CD14-positive monocyte (primary cell): ENCODE measurements at regions not wholly inside any gene's neighbourhood (a gene's known extent, or its start where the extent isn't known, plus 50 kb on each side); places are given as distances from the start of the nearest gene placed in this dataset.

ENCODE experiments used
- DNase-seq, 3 donors: peaks; one replicate each; pipeline ENCODE4 v3.0.0-alpha.2; 2011 to 2022
- H2AFZ ChIP-seq: 2 replicates; pipeline ENCODE4 v1.6.0; 2012; ENCODE audit warnings: mild to moderate bottlenecking, low read depth, low read length, inconsistent platforms; ENCODE audit not compliant: insufficient read depth, poor library complexity, severe bottlenecking
- H3K27ac ChIP-seq, 2 donors: 1 replicate in 1 of 2; 2 replicates in 1 of 2; pipeline ENCODE4 v1.5.1; 2012 to 2013; ENCODE audit warnings: low read length in 2 of 2, control low read depth in 1 of 2, inconsistent platforms in 1 of 2, low read depth in 1 of 2, mild to moderate bottlenecking in 1 of 2
- H3K27me3 ChIP-seq, 2 donors: one replicate each; pipeline versions ENCODE4 v1.6.0 to v1.6.1; 2011 to 2013; ENCODE audit warnings: low read length in 2 of 2; ENCODE audit not compliant: control insufficient read depth in 2 of 2, insufficient read depth in 2 of 2
- H3K36me3 ChIP-seq, 2 donors: replicated peaks in 1 of 2; 1 replicate in 1 of 2; 2 replicates in 1 of 2; pipeline versions ENCODE4 v1.5.1 to v1.6.1; 2012 to 2013; ENCODE audit warnings: low read length in 2 of 2, control low read depth in 1 of 2, inconsistent platforms in 1 of 2, mild to moderate bottlenecking in 1 of 2; ENCODE audit not compliant: insufficient read depth in 2 of 2, control insufficient read depth in 1 of 2
- H3K4me1 ChIP-seq, 2 donors: 1 replicate in 1 of 2; 2 replicates in 1 of 2; pipeline versions ENCODE4 v1.5.1 to v1.6.1; 2012 to 2013; ENCODE audit warnings: low read length in 2 of 2, control low read depth in 1 of 2, inconsistent platforms in 1 of 2, mild to moderate bottlenecking in 1 of 2, moderate library complexity in 1 of 2; ENCODE audit not compliant: insufficient read depth in 2 of 2, control insufficient read depth in 1 of 2
- H3K4me2 ChIP-seq: replicated peaks from 2 replicates; pipeline ENCODE3; 2012; ENCODE audit warnings: low read length, moderate library complexity, mild to moderate bottlenecking; ENCODE audit not compliant: poor library complexity, severe bottlenecking; ENCODE audit errors: extremely low read depth
- H3K4me3 ChIP-seq, 3 experiments: fragments of 200-600 bp in 1 of 3; sonication (generic) in 1 of 3; replicated peaks in 1 of 3; 1 replicate in 2 of 3; 2 replicates in 1 of 3; pipeline ENCODE4 v1.5.1; 2011 to 2013; ENCODE audit warnings: low read length in 3 of 3, mild to moderate bottlenecking in 3 of 3, control low read depth in 2 of 3, low read depth in 2 of 3, inconsistent platforms in 1 of 3, moderate library complexity in 1 of 3
- H3K79me2 ChIP-seq: 2 replicates; pipeline ENCODE4 v1.6.0; 2012; ENCODE audit warnings: mild to moderate bottlenecking, control low read depth, inconsistent platforms, low read length, moderate library complexity; ENCODE audit not compliant: insufficient read depth
- H3K9ac ChIP-seq: 2 replicates; pipeline ENCODE4 v1.6.0; 2017; ENCODE audit warnings: low read length, mild to moderate bottlenecking; ENCODE audit not compliant: insufficient read depth, poor library complexity, severe bottlenecking
- H3K9me3 ChIP-seq, 2 donors: replicated peaks in 1 of 2; 1 replicate in 1 of 2; 2 replicates in 1 of 2; pipeline versions ENCODE4 v1.5.1 to v1.6.1; 2012 to 2013; ENCODE audit warnings: low read length in 2 of 2, control low read depth in 1 of 2; ENCODE audit not compliant: control insufficient read depth in 1 of 2, insufficient read depth in 1 of 2
- H4K20me1 ChIP-seq: 2 replicates; pipeline ENCODE4 v1.6.0; 2012; ENCODE audit warnings: mild to moderate bottlenecking, low read length, control low read depth, moderate library complexity; ENCODE audit not compliant: insufficient read depth
- H3K27ac Mint-ChIP-seq, 7 donors: one replicate each; pipeline ENCODE4 v1.8.0; 2020; ENCODE audit warnings: mild to moderate bottlenecking in 7 of 7, mixed read lengths in 7 of 7, moderate library complexity in 6 of 7, inconsistent platforms in 2 of 7
- H3K27me3 Mint-ChIP-seq, 3 donors: one replicate each; pipeline ENCODE4 v1.8.0; 2021 to 2022; ENCODE audit warnings: low read depth in 3 of 3, mild to moderate bottlenecking in 3 of 3, mixed read lengths in 3 of 3, moderate library complexity in 3 of 3, inconsistent platforms in 1 of 3
- H3K36me3 Mint-ChIP-seq, 2 donors: one replicate each; pipeline ENCODE4 v1.8.0; 2020; ENCODE audit warnings: mixed read lengths in 2 of 2, inconsistent platforms in 1 of 2, mild to moderate bottlenecking in 1 of 2
- H3K4me1 Mint-ChIP-seq: one replicate; pipeline ENCODE4 v1.8.0; 2020; ENCODE audit warnings: mild to moderate bottlenecking, mixed read lengths
- H3K4me3 Mint-ChIP-seq, 2 donors: one replicate each; pipeline ENCODE4 v1.8.0; 2020; ENCODE audit warnings: mild to moderate bottlenecking in 2 of 2, mixed read lengths in 2 of 2, moderate library complexity in 1 of 2
- H3K9me3 Mint-ChIP-seq, 7 donors: one replicate each; pipeline ENCODE4 v1.8.0; 2020 to 2022; ENCODE audit warnings: mixed read lengths in 7 of 7, mild to moderate bottlenecking in 6 of 7, moderate library complexity in 6 of 7, inconsistent platforms in 2 of 7
- WGBS: methylation state at CpG from one replicate; pipeline ENCODE4 v1.1.5; 2013; ENCODE audit warnings: missing lambda C conversion rate; ENCODE audit not compliant: insufficient coverage; 5-methylcytosine and 5-hydroxymethylcytosine counted together
- intact Hi-C, 2 donors: fragments of 100-400 bp; cut with micrococcal nuclease; formaldehyde crosslinking; loops; one replicate each; pipeline versions ENCODE4 v1.15.0 to v1.15.1; 2023
- TF ChIP-seq, protein P1 (sequence below): fragments of 200-600 bp; IDR thresholded peaks from one replicate; pipeline ENCODE4 v1.8.0; 2022; ENCODE audit warnings: antibody characterized with exemption, mild to moderate bottlenecking

DNA sequence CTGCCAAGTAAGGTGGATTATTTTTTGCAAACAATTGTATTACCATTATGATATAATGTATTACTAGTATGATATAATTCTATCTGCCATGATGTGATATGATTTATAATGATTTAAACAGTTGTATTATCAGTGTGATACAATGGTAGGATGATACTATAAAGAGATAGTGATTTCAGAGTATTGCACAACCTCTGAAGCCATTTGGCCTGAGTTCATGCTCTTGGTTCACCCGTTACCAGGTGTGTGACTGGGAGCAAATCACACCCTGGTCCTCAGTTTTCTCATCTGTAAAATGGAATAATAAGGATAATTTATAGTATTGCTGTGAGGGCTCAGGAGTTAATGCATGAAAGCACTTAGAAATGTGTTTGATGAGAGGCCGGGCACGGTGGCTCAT, 905.0 kb upstream of the RBFOX1 start:
- H3K79me2 ChIP-seq, result no peaks in the 10 kb centered on the region
- intact Hi-C loops, result no loop called here
- Mint-ChIP-seq H3K4me3 (no peak overlapping the region), H3K27me3 (no peaks in the 10 kb centered on the region), H3K9me3 (peaks cover 2 to 18% (median 9%) of the 10 kb centered on the region in 7 donors), H3K4me1 (no peaks in the 10 kb centered on the region), H3K27ac (no peak overlapping the region), H3K36me3 (no peaks in the 10 kb centered on the region)
- no peaks in the 10 kb centered on the region for H3K4me1 ChIP-seq
- H2AFZ ChIP-seq, result no peak overlapping the region
- H3K4me3 ChIP-seq, result no peak overlapping the region
- no CpG with 5 or more reads among the region's 3 CpGs for WGBS
- H3K4me2 ChIP-seq, result no peak overlapping the region
- no peak for DNase-seq
- H3K27me3 ChIP-seq, result no peaks in the 10 kb centered on the region
- H3K36me3 ChIP-seq, result no peaks in the 10 kb centered on the region
- H4K20me1 ChIP-seq, result no peaks in the 10 kb centered on the region
- no peak overlapping the region for H3K9ac ChIP-seq
- TF ChIP-seq, protein P1, sequence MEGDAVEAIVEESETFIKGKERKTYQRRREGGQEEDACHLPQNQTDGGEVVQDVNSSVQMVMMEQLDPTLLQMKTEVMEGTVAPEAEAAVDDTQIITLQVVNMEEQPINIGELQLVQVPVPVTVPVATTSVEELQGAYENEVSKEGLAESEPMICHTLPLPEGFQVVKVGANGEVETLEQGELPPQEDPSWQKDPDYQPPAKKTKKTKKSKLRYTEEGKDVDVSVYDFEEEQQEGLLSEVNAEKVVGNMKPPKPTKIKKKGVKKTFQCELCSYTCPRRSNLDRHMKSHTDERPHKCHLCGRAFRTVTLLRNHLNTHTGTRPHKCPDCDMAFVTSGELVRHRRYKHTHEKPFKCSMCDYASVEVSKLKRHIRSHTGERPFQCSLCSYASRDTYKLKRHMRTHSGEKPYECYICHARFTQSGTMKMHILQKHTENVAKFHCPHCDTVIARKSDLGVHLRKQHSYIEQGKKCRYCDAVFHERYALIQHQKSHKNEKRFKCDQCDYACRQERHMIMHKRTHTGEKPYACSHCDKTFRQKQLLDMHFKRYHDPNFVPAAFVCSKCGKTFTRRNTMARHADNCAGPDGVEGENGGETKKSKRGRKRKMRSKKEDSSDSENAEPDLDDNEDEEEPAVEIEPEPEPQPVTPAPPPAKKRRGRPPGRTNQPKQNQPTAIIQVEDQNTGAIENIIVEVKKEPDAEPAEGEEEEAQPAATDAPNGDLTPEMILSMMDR, result no peak
- peaks cover 1 to 7% of the 10 kb centered on the region in 2 donors for H3K9me3 ChIP-seq
- H3K27ac ChIP-seq, result no peak overlapping the region

DNA sequence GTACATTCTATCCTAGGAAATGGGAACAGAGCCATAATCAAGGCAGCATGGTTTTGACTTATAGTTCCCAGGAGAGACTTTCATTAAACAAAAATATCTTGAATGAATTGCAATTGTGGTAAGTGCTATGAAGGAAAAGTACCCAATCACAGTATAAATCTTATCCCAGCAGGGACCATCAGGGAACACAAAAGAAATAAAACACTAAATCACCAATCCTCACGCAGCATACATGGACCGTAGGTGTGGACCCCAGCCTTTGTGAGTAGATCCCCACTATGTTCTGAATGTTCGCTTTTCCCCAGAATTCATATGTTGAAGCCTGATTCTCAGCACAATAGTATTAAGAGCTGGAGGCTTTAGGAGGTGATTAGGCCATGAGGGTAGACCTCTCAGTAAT, 925.0 kb upstream of the RBFOX1 start:
- Histone ChIP-seq H3K36me3 (no peaks in the 10 kb centered on the region), H3K27ac (no peak overlapping the region), H3K79me2 (no peaks in the 10 kb centered on the region), H3K4me1 (no peaks in the 10 kb centered on the region), H2AFZ (no peak overlapping the region), H3K4me2 (no peak overlapping the region), H3K4me3 (no peak overlapping the region), H3K27me3 (no peaks in the 10 kb centered on the region), H3K9ac (no peak overlapping the region), H3K9me3 (peaks cover 0 to 5% of the 10 kb centered on the region in 2 donors), H4K20me1 (no peaks in the 10 kb centered on the region)
- intact Hi-C loops, result no loop called here
- Mint-ChIP-seq H3K4me3 (no peak overlapping the region), H3K27ac (no peak overlapping the region), H3K36me3 (no peaks in the 10 kb centered on the region), H3K9me3 (peaks cover 0 to 5% (median 2%) of the 10 kb centered on the region in 7 donors), H3K4me1 (no peaks in the 10 kb centered on the region), H3K27me3 (no peaks in the 10 kb centered on the region)
- DNase-seq, result no peak
- WGBS, result no CpG with 5 or more reads among the region's 3 CpGs
- TF ChIP-seq, protein P1, result no peak
